ENCODE measurements at regions not wholly inside any gene's neighbourhood (a gene's known extent, or its start where the extent isn't known, plus 50 kb on each side); places are given as distances from the start of the nearest gene placed in this dataset.
"Not testable (repeated sequence)": the region's sequence is repeated elsewhere in the genome, so short reads cannot be mapped to it uniquely, and the experiment has no call there.

GRCh38 chr11:82049199-82049598, 684.5 kb downstream of the FAM181B start:
- Mint-ChIP-seq H3K9me3 (ENCODE audit: low read depth) (peaks cover 7% of the 10 kb centered on the region), H3K27me3 (no peaks in the 10 kb centered on the region), H3K4me3 (no peak overlapping the region), H3K4me1 (ENCODE audit: low read depth) (no peaks in the 10 kb centered on the region), H3K27ac (no peak overlapping the region), H3K36me3 (peaks cover 6% of the 10 kb centered on the region)

DNA sequence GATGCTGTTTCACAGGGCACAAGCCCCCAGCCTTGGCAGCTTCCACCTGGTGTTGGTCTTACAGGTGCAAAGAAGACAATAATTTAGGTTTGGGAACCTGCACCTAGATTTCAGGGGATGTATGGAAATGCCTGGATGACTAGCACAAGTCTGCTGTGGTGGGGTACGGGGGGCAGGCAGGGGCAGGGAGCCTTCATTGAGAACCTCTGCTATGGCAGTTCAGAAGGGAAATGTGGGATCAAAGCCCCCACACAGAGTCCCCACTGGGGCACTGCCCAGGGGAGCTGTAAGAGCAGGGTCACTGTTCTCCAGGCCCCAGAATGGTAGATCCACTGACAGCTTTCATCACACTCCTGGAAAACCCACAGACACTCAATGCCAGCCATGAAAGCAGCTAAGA, 686.5 kb downstream of the FAM181B start:
- peaks cover 6% of the 10 kb centered on the region for H3K36me3 Mint-ChIP-seq

DNA sequence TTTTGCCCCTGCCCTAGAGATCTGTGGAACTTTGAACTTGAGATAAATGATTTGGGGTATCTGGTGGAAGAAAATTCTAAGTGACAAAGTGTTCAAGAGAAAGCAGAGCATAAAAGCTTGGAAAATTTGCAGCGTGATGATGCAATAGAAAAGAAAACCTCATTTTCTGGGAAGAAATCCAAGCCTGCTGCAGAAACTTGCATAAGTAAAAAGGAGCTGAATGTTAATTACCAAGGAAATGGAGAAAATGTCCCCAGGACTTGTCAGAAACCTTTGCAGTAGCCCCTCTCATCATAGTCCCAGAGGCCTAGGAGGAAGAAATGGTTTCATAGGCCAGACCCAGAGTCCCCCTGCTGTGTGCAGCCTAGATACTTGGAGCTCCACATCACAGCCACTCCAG, 686.9 kb downstream of the FAM181B start:
- Mint-ChIP-seq H3K9me3 (ENCODE audit: low read depth) (peaks cover 7% of the 10 kb centered on the region), H3K4me3 (no peak overlapping the region), H3K4me1 (ENCODE audit: low read depth) (no peaks in the 10 kb centered on the region), H3K27me3 (no peaks in the 10 kb centered on the region), H3K27ac (no peak overlapping the region), H3K36me3 (peaks cover 6% of the 10 kb centered on the region)

More for the DNA sequence above, 686.5 kb downstream of the FAM181B start:
- Mint-ChIP-seq H3K27ac (no peak overlapping the region), H3K27me3 (no peaks in the 10 kb centered on the region), H3K4me3 (no peak overlapping the region), H3K4me1 (ENCODE audit: low read depth) (no peaks in the 10 kb centered on the region), H3K9me3 (ENCODE audit: low read depth) (peaks cover 7% of the 10 kb centered on the region)

- Mint-ChIP-seq H3K9me3 (ENCODE audit: low read depth) (peaks cover 7% of the 10 kb centered on the region), H3K36me3 (peaks cover 6% of the 10 kb centered on the region), H3K27me3 (no peaks in the 10 kb centered on the region), H3K4me3 (no peak overlapping the region), H3K27ac (no peak overlapping the region), H3K4me1 (ENCODE audit: low read depth) (no peaks in the 10 kb centered on the region)
These were observed 687.8 kb downstream of the FAM181B start for GRCh38 chr11:82045748-82046457.

- Mint-ChIP-seq H3K36me3 (peaks cover 6% of the 10 kb centered on the region), H3K9me3 (ENCODE audit: low read depth) (peaks cover 7% of the 10 kb centered on the region), H3K27me3 (no peaks in the 10 kb centered on the region), H3K27ac (no peak overlapping the region), H3K4me3 (no peak overlapping the region), H3K4me1 (ENCODE audit: low read depth) (no peaks in the 10 kb centered on the region)
These were observed 690.3 kb downstream of the FAM181B start for GRCh38 chr11:82043316-82043715.

DNA sequence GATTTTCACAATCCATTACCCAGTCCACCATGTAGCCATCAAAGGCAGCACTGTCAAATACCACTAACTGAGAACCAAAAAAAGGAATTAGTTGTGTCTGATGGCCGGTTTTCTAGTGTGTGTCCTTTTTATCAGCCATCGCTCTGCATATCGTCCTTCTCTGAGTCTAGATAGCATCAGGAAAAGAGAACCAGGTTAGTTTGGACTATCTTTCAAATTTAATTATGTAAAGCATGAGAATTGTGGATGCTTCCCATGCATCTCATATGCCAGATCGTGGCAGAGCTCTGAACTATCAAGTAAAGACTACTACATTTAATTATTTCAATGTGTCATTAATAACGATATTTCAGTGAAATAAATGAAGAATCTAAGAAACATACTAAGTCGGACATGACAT, 691.9 kb downstream of the FAM181B start:
- Mint-ChIP-seq H3K4me1 (ENCODE audit: low read depth) (no peaks in the 10 kb centered on the region), H3K27me3 (no peaks in the 10 kb centered on the region), H3K36me3 (peaks cover 6% of the 10 kb centered on the region), H3K4me3 (no peak overlapping the region), H3K9me3 (ENCODE audit: low read depth) (peaks cover 7% of the 10 kb centered on the region), H3K27ac (no peak overlapping the region)

DNA sequence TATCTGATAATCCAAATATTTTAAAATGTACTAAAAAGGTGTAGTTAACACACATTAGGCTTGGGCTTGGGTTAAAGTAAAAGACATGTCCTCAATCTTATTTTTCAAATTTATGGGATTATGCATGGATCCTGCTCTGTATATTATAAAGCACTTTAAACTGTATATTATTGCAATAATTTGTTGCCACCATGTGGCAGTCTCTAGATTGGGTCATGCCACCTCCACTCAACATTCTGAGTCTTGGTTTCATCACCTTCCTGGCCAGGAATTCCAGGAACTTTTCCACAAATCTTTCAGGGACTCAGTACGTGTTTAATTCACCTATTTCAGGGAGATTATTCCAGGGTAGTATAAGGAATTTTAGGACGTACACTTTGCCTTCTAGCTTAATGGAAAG, 695.5 kb downstream of the FAM181B start:
- H3K27me3 Mint-ChIP-seq: no peaks in the 10 kb centered on the region
- H3K36me3 Mint-ChIP-seq: no peaks in the 10 kb centered on the region
- no peaks in the 10 kb centered on the region for H3K9me3 Mint-ChIP-seq (ENCODE audit: low read depth)
- H3K27ac Mint-ChIP-seq: no peak overlapping the region
- no peaks in the 10 kb centered on the region for H3K4me1 Mint-ChIP-seq (ENCODE audit: low read depth)
- H3K4me3 Mint-ChIP-seq: no peak overlapping the region

DNA sequence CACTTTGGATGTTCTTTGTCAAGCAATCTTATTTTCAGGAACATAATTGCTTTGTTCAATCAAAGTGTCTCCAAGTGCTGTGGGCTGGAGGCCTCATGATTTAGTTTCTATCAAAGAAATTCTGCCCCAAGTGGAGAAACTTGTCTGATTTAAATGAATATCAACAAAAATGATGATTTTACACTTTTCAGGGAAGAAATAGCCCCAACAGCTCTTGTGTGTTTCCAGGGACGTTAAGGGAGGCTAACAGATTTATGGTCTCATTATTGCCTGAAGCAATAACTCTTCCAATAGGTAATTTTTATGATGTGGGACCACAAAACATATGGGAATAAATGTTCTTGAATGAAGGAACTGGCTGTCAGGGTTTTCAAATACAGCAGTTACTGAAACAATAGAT, 699.1 kb downstream of the FAM181B start:
- Mint-ChIP-seq H3K36me3 (no peaks in the 10 kb centered on the region), H3K9me3 (ENCODE audit: low read depth) (no peaks in the 10 kb centered on the region), H3K4me1 (ENCODE audit: low read depth) (no peaks in the 10 kb centered on the region), H3K27ac (no peak overlapping the region), H3K4me3 (no peak overlapping the region), H3K27me3 (no peaks in the 10 kb centered on the region)

- H3K4me1 Mint-ChIP-seq (ENCODE audit: low read depth); H3K27me3 Mint-ChIP-seq; H3K9me3 Mint-ChIP-seq (ENCODE audit: low read depth); H3K4me3 Mint-ChIP-seq; H3K36me3 Mint-ChIP-seq; H3K27ac Mint-ChIP-seq: not testable (repeated sequence)
These were observed 706.3 kb downstream of the FAM181B start for GRCh38 chr11:82027335-82027734.

GRCh38 chr11:82024760-82025159, 708.9 kb downstream of the FAM181B start:
- H3K4me3 Mint-ChIP-seq: no peak overlapping the region
- H3K36me3 Mint-ChIP-seq: no peaks in the 10 kb centered on the region
- no peaks in the 10 kb centered on the region for H3K4me1 Mint-ChIP-seq (ENCODE audit: low read depth)
- H3K27me3 Mint-ChIP-seq: no peaks in the 10 kb centered on the region
- no peak overlapping the region for H3K27ac Mint-ChIP-seq
- no peaks in the 10 kb centered on the region for H3K9me3 Mint-ChIP-seq (ENCODE audit: low read depth)

DNA sequence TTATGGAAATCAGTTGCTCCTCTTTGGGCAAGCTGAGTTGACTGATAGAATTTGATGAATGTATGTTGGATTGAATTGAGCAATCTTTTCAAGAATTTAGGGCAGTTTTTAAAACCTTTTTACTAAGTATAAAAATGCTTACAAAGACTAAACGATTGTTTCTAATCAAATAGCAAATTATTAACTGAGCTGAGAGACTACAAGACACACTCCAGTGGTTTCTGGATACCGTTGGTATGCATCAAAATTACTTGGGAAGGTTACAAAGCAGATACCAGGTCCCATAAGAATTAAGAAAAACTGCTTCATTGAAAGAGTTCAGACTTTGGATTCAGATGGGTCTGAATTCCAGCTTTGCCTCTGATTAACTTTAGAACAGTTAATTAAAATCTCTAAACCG, 721.4 kb downstream of the FAM181B start:
- Mint-ChIP-seq H3K4me1 (ENCODE audit: low read depth) (no peaks in the 10 kb centered on the region), H3K4me3 (no peak overlapping the region), H3K27me3 (peaks cover 2% of the 10 kb centered on the region), H3K9me3 (ENCODE audit: low read depth) (no peaks in the 10 kb centered on the region), H3K27ac (no peak overlapping the region), H3K36me3 (no peaks in the 10 kb centered on the region)

GRCh38 chr11:82009133-82009532, 724.5 kb downstream of the FAM181B start:
- H3K9me3 Mint-ChIP-seq (ENCODE audit: low read depth): no peaks in the 10 kb centered on the region
- no peak overlapping the region for H3K27ac Mint-ChIP-seq
- no peaks in the 10 kb centered on the region for H3K36me3 Mint-ChIP-seq
- peaks cover 10% of the 10 kb centered on the region for H3K4me1 Mint-ChIP-seq (ENCODE audit: low read depth)
- H3K27me3 Mint-ChIP-seq: peaks cover 2% of the 10 kb centered on the region
- no peak overlapping the region for H3K4me3 Mint-ChIP-seq

- peaks cover 11% of the 10 kb centered on the region for H3K4me1 Mint-ChIP-seq (ENCODE audit: low read depth)
- H3K27me3 Mint-ChIP-seq: peaks cover 2% of the 10 kb centered on the region
- H3K36me3 Mint-ChIP-seq: no peaks in the 10 kb centered on the region
- no peaks in the 10 kb centered on the region for H3K9me3 Mint-ChIP-seq (ENCODE audit: low read depth)
- H3K27ac Mint-ChIP-seq: no peak overlapping the region
- H3K4me3 Mint-ChIP-seq: no peak overlapping the region
These were observed 726.1 kb downstream of the FAM181B start for GRCh38 chr11:82007521-82007920.

DNA sequence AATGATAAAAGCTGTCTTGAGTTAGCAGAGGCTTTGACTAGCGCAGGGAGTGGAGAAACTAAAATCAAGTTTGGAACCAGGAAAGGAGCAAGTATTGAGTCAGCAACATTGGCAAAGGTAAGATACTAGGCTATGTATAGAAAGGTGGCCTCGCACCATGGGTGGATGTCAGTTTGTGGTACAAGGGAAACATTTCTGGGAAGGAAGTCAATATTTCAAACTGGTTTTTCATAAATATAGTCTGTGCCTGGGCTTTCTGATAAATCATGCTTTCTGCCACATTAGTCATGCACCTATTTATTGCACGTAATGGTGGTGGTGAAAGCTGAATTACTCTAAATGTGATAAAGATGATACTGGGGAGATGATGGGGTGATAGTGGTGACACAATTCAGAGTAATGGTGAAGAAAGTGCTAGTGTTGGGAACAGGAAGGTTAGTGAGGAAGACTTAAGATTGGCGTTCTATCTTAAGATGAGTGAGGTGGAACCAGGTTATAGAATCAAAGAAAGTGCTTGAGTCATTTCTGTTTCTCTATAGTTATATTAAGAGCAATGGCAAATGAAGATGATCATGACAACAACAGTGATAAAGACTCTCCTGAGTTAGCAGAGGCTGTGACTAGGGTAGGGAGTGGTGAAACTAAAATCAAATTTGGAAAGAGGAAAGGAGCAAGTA, 729.0 kb downstream of the FAM181B start:
- no peaks in the 10 kb centered on the region for H3K9me3 Mint-ChIP-seq (ENCODE audit: low read depth)
- H3K4me3 Mint-ChIP-seq: no peak overlapping the region
- H3K4me1 Mint-ChIP-seq (ENCODE audit: low read depth): peaks cover 11% of the 10 kb centered on the region
- no peaks in the 10 kb centered on the region for H3K27me3 Mint-ChIP-seq
- H3K36me3 Mint-ChIP-seq: no peaks in the 10 kb centered on the region
- H3K27ac Mint-ChIP-seq: no peak overlapping the region

GRCh38 chr11:82003671-82004515, 729.8 kb downstream of the FAM181B start:
- Mint-ChIP-seq H3K4me3 (no peak overlapping the region), H3K27ac (no peak overlapping the region), H3K27me3 (no peaks in the 10 kb centered on the region), H3K36me3 (no peaks in the 10 kb centered on the region), H3K4me1 (ENCODE audit: low read depth) (peaks cover 11% of the 10 kb centered on the region), H3K9me3 (ENCODE audit: low read depth) (no peaks in the 10 kb centered on the region)
